T follicular helper cell (primary cell): ENCODE measurements at regions not wholly inside any gene's neighbourhood (a gene's known extent, or its start where the extent isn't known, plus 50 kb on each side); places are given as distances from the start of the nearest gene placed in this dataset.
"Not testable (repeated sequence)": the region's sequence is repeated elsewhere in the genome, so short reads cannot be mapped to it uniquely, and the experiment has no call there.

Source experiments
- DNase-seq: peaks from one replicate; pipeline ENCODE4 v3.0.0-alpha.2; 2020; ENCODE audit warnings: low read depth

- not testable (repeated sequence) for DNase-seq
These were observed 94.4 kb downstream of the TRIM43 start for GRCh38 chr2:95686056-95686825.

- not testable (repeated sequence) for DNase-seq
These were observed 96.1 kb downstream of the TRIM43 start for GRCh38 chr2:95687852-95688251.

GRCh38 chr2:95691210-95691609 is 99.4 kb downstream of the TRIM43 start:
- DNase-seq, result not testable (repeated sequence)

- not testable (repeated sequence) for DNase-seq
These were observed 101.5 kb downstream of the TRIM43 start for GRCh38 chr2:95693071-95693846.

- no peak for DNase-seq
These were observed 103.8 kb downstream of the TRIM43 start for GRCh38 chr2:95695613-95696012.

GRCh38 chr2:95698146-95698545 is 106.3 kb downstream of the TRIM43 start:
- DNase-seq, result no peak

GRCh38 chr2:95699201-95700184 is 107.7 kb downstream of the TRIM43 start:
- not testable (repeated sequence) for DNase-seq

- DNase-seq, result no peak
These were observed 108.7 kb downstream of the TRIM43 start for GRCh38 chr2:95700519-95700918.

GRCh38 chr2:95702471-95702870 is 110.7 kb downstream of the TRIM43 start:
- no peak for DNase-seq

- not testable (repeated sequence) for DNase-seq
These were observed 115.4 kb downstream of the TRIM43 start for GRCh38 chr2:95707161-95707560.

GRCh38 chr2:95707837-95708236 is 116.0 kb downstream of the TRIM43 start:
- DNase-seq, result no peak

GRCh38 chr2:95709831-95710230 is 118.0 kb downstream of the TRIM43 start:
- DNase-seq, result no peak

GRCh38 chr2:95713470-95714177 is 121.8 kb downstream of the TRIM43 start:
- not testable (repeated sequence) for DNase-seq

GRCh38 chr2:95714398-95714797 is 122.6 kb downstream of the TRIM43 start:
- DNase-seq, result not testable (repeated sequence)

GRCh38 chr2:95719473-95720060 is 127.8 kb downstream of the TRIM43 start:
- no peak for DNase-seq

GRCh38 chr2:95721726-95722125 is 129.9 kb downstream of the TRIM43 start:
- DNase-seq, result no peak

GRCh38 chr2:95722131-95722697 is 130.4 kb downstream of the TRIM43 start:
- no peak for DNase-seq

GRCh38 chr2:95723627-95724210 is 131.9 kb downstream of the TRIM43 start:
- not testable (repeated sequence) for DNase-seq

- DNase-seq, result not testable (repeated sequence)
These were observed 133.4 kb downstream of the TRIM43 start for GRCh38 chr2:95725191-95725590.

- DNase-seq, result not testable (repeated sequence)
These were observed 133.9 kb downstream of the TRIM43 start for GRCh38 chr2:95725677-95726076.
